GM12878 (cell line): ENCODE measurements at regions not wholly inside any gene's neighbourhood (a gene's known extent, or its start where the extent isn't known, plus 50 kb on each side); places are given as distances from the start of the nearest gene placed in this dataset.

Source experiments
- ATAC-seq: fragments of 200-7000 bp; cut with Tn5 transposase; 3 replicates; pipeline ENCODE4 v1.9.1; 2020; ENCODE audit warnings: mild to moderate bottlenecking, moderate library complexity
- BruUV-seq: library from RNA; stranded (reverse); fragments of 400-500 nt; replicated peaks from 2 replicates; lab custom pipeline; 2021; lab: Mats Ljungman, UMichigan
- CTCF ChIA-PET: fragments of 300-600 bp; sonication (Branson Sonifier 250); formaldehyde crosslinking; extraction: SDS; loops from one replicate; lab custom pipeline; 2021; ENCODE audit warnings: inconsistent platforms; lab: Yijun Ruan, JAX
- POLR2A ChIA-PET: fragments of 350-600 bp; formaldehyde crosslinking; extraction: SDS; loops from one replicate; lab custom pipeline; 2021; ENCODE audit warnings: inconsistent platforms; lab: Charles Lee
- RAD21 ChIA-PET: fragments of 300-600 bp; sonication (Branson Sonifier 250); formaldehyde crosslinking; loops from one replicate; lab custom pipeline; 2023; ENCODE audit warnings: antibody characterized with exemption; ENCODE audit not compliant: unreplicated experiment; lab: Charles Lee
- SMC1A ChIA-PET: fragments of 300-600 bp; sonication (Branson Sonifier 250); formaldehyde crosslinking; loops from one replicate; lab custom pipeline; 2023; ENCODE audit not compliant: unreplicated experiment, uncharacterized antibody; lab: Charles Lee
- DNase-seq: peaks from one replicate; pipeline ENCODE4 v3.0.0-alpha.2; 2011; ENCODE audit warnings: low read depth, low spot score
- FAIRE-seq: peaks from 3 replicates; lab custom pipeline; 2011; peaks lifted over from hg19 to GRCh38; lab: Jason Lieb, UNC
- H2AFZ ChIP-seq: 2 replicates; pipeline ENCODE4 v1.6.0; 2011; ENCODE audit warnings: low read depth, low read length, control low read depth; ENCODE audit not compliant: control insufficient read depth
- H3K27ac ChIP-seq: 2 replicates; pipeline ENCODE4 v1.5.1; 2011; ENCODE audit warnings: control low read depth; ENCODE audit not compliant: control insufficient read depth, insufficient read depth
- H3K27me3 ChIP-seq, 2 experiments: replicated peaks in 1 of 2; 2 replicates each; pipeline versions ENCODE4 v1.6.0 to v1.6.1; 2011; ENCODE audit warnings: low read length in 1 of 2; ENCODE audit not compliant: control insufficient read depth in 2 of 2, insufficient read depth in 2 of 2
- H3K36me3 ChIP-seq, 2 experiments: 2 replicates each; pipeline ENCODE4 v1.5.1; 2011; ENCODE audit warnings: low read length in 1 of 2; ENCODE audit not compliant: control insufficient read depth in 2 of 2, insufficient read depth in 2 of 2
- H3K4me1 ChIP-seq: 2 replicates; pipeline ENCODE4 v1.6.1; 2011; ENCODE audit warnings: mild to moderate bottlenecking, low read length, moderate library complexity, mixed read lengths; ENCODE audit not compliant: control insufficient read depth, insufficient read depth
- H3K4me2 ChIP-seq: 2 replicates; pipeline ENCODE4 v1.6.0; 2011; ENCODE audit warnings: control low read depth; ENCODE audit not compliant: control insufficient read depth, insufficient read depth
- H3K4me3 ChIP-seq: fragments of 200-600 bp; sonication (generic); 2 replicates; pipeline ENCODE4 v1.5.1; 2016
- H3K79me2 ChIP-seq: 2 replicates; pipeline ENCODE4 v1.6.0; 2011; ENCODE audit warnings: low read length; ENCODE audit not compliant: control insufficient read depth, insufficient read depth
- H3K9ac ChIP-seq: 2 replicates; pipeline ENCODE4 v1.8.0; 2011; ENCODE audit warnings: low read length, control low read depth, mixed read lengths; ENCODE audit not compliant: control insufficient read depth, insufficient read depth
- H3K9me3 ChIP-seq: replicated peaks from 3 replicates; pipeline ENCODE4 v1.5.1; 2011; ENCODE audit warnings: mild to moderate bottlenecking, low read length; ENCODE audit not compliant: control insufficient read depth, insufficient read depth
- H4K20me1 ChIP-seq: 2 replicates; pipeline ENCODE4 v1.6.0; 2011; ENCODE audit not compliant: control insufficient read depth, insufficient read depth
- CHD1 ChIP-seq: IDR thresholded peaks from 2 replicates; pipeline ENCODE4 v1.6.1; 2012; ENCODE audit warnings: low read depth, low read length, improper control_type of control experiment
- HDAC6 ChIP-seq: fragments of 200-600 bp; sonication (generic); IDR thresholded peaks from one replicate; pipeline ENCODE4 v1.8.0; 2017; ENCODE audit warnings: antibody characterized with exemption; ENCODE audit not compliant: unreplicated experiment
- KDM1A ChIP-seq: fragments of 200-600 bp; sonication (generic); IDR thresholded peaks from 2 replicates; pipeline ENCODE4 v1.6.1; 2016; ENCODE audit warnings: borderline replicate concordance
- MTA3 ChIP-seq: IDR thresholded peaks from 2 replicates; pipeline ENCODE4 v1.6.1; 2012; ENCODE audit warnings: low read length, inconsistent platforms, borderline replicate concordance
- MXI1 ChIP-seq: fragments of 150-350 bp; IDR thresholded peaks from 2 replicates; pipeline ENCODE4 v1.6.1; 2011; ENCODE audit warnings: low read depth, mild to moderate bottlenecking, inconsistent platforms, low read length, improper control_type of control experiment
- NFXL1 ChIP-seq: fragments of 450-650 bp; IDR thresholded peaks from 2 replicates; pipeline ENCODE4 v1.6.1; 2017; ENCODE audit warnings: antibody characterized with exemption, mild to moderate bottlenecking, borderline replicate concordance
- NR2C1 ChIP-seq: fragments of 450-650 bp; IDR thresholded peaks from 2 replicates; pipeline ENCODE4 v1.6.1; 2017; ENCODE audit warnings: antibody characterized with exemption, mild to moderate bottlenecking, moderate library complexity
- RCOR1 ChIP-seq: conservative IDR thresholded peaks from 2 replicates; pipeline ENCODE4 v1.6.1; 2012; ENCODE audit warnings: low read depth, low read length, improper control_type of control experiment
- RUNX3 ChIP-seq: IDR thresholded peaks from 2 replicates; pipeline ENCODE4 v1.6.1; 2012; ENCODE audit warnings: low read length, inconsistent platforms
- SMAD1 ChIP-seq: fragments of 450-650 bp; IDR thresholded peaks from 2 replicates; pipeline ENCODE4 v1.6.1; 2018; ENCODE audit warnings: mild to moderate bottlenecking, low read depth; ENCODE audit not compliant: partially characterized antibody
- SMAD5 ChIP-seq: IDR thresholded peaks from 2 replicates; pipeline ENCODE4 v1.6.1; 2016; ENCODE audit warnings: antibody characterized with exemption, low read depth
- SP1 ChIP-seq: IDR thresholded peaks from one replicate; pipeline ENCODE4 v1.6.1; 2011; ENCODE audit warnings: low read depth, low read length
- SPI1 ChIP-seq: IDR thresholded peaks from 2 replicates; pipeline ENCODE4 v1.6.1; 2011; ENCODE audit warnings: low read depth, mild to moderate bottlenecking, low read length, moderate library complexity, borderline replicate concordance; ENCODE audit not compliant: insufficient read depth
- SRF ChIP-seq, 2 experiments: IDR thresholded peaks; 2 replicates each; pipeline ENCODE4 v1.6.1; 2011; ENCODE audit warnings: low read depth in 2 of 2, low read length in 2 of 2, mild to moderate bottlenecking in 1 of 2, moderate library complexity in 1 of 2
- WRNIP1 ChIP-seq: IDR thresholded peaks from 2 replicates; pipeline ENCODE4 v1.6.1; 2011; ENCODE audit warnings: low read depth, low read length, improper control_type of control experiment, borderline replicate concordance
- ZBED1 ChIP-seq: IDR thresholded peaks from 2 replicates; pipeline ENCODE4 v1.6.1; 2016; ENCODE audit warnings: borderline replicate concordance
- ZNF207 ChIP-seq: fragments of 450-650 bp; IDR thresholded peaks from 2 replicates; pipeline ENCODE4 v1.6.1; 2014; ENCODE audit warnings: antibody characterized with exemption, mild to moderate bottlenecking, borderline replicate concordance
- ZNF274 ChIP-seq: IDR thresholded peaks from one replicate; pipeline ENCODE4 v1.8.0; 2011; ENCODE audit not compliant: insufficient read length, insufficient read depth
- WGBS: methylation state at CpG from one replicate; pipeline ENCODE4 v1.1.6; 2016; ENCODE audit warnings: low lambda C conversion rate; ENCODE audit not compliant: insufficient replicate concordance, insufficient coverage; ENCODE audit errors: missing lambda C conversion rate; 5-methylcytosine and 5-hydroxymethylcytosine counted together
- in situ Hi-C: fragments of 300-500 bp; cut with MboI; formaldehyde crosslinking; loops from 9 replicates; pipeline ENCODE4 v1.14.3; 2018; ENCODE audit warnings: mixed read lengths
- intact Hi-C: fragments of 100-400 bp; cut with micrococcal nuclease; formaldehyde crosslinking; loops from one replicate; pipeline ENCODE4 v1.14.2; 2022; ENCODE audit not compliant: unreplicated experiment

GRCh38 chr2:220946552-220946951 lies 625.6 kb downstream of the EPHA4 start:
- TF ChIP-seq SP1: no peak
- FAIRE-seq (no peak), DNase-seq (no peak), ATAC-seq (no peak)
- ChIA-PET RAD21 (no interaction called here), SMC1A (no interaction called here), CTCF (no interaction called here), POLR2A (interaction anchor here (0.6 kb wide), 1 partner anchor 27 kb away, joined by 5 read pairs; no protein-coding TSS in a partner anchor)
- BruUV-seq: no TSS peak
- H2AFZ ChIP-seq: no peak overlapping the region
- H3K9ac ChIP-seq: no peak overlapping the region
- H4K20me1 ChIP-seq: no peaks in the 10 kb centered on the region
- no peaks in the 10 kb centered on the region for H3K9me3 ChIP-seq
- in situ Hi-C loops (no loop called here), intact Hi-C loops (no loop called here)
- H3K4me3 ChIP-seq: no peak overlapping the region
- H3K27ac ChIP-seq: no peak overlapping the region
- no peak overlapping the region for H3K4me2 ChIP-seq
- no peaks in the 10 kb centered on the region for H3K79me2 ChIP-seq
- H3K36me3 ChIP-seq: no peaks in the 10 kb centered on the region
- H3K4me1 ChIP-seq: no peaks in the 10 kb centered on the region
- no peaks in the 10 kb centered on the region; a peak in 1 of 4 replicates for H3K27me3 ChIP-seq
- WGBS: 0% methylated on average over 1 of the region's 1 CpG

GRCh38 chr2:220948579-220948978 lies 623.5 kb downstream of the EPHA4 start:
- H2AFZ ChIP-seq: no peak overlapping the region
- RAD21 ChIA-PET: no interaction called here
- BruUV-seq: no TSS peak
- ATAC-seq: no peak
- 6% methylated on average over 4 of the region's 4 CpGs for WGBS
- H3K36me3 ChIP-seq: no peaks in the 10 kb centered on the region
- no peaks in the 10 kb centered on the region for H3K79me2 ChIP-seq
- H3K4me2 ChIP-seq: no peak overlapping the region
- no peak for FAIRE-seq
- DNase-seq: no peak
- no peak for TF ChIP-seq MTA3
- no peak for TF ChIP-seq CHD1
- TF ChIP-seq WRNIP1: no peak
- no peak for TF ChIP-seq RUNX3
- no peak for TF ChIP-seq HDAC6
- TF ChIP-seq ZNF274: no peak
- no peak for TF ChIP-seq KDM1A
- no peak for TF ChIP-seq SMAD5
- no peak for TF ChIP-seq NFXL1
- TF ChIP-seq SRF (IDR thresholded peaks at IDR 0.05; ENCODE audit: low read depth in 2 of 2, low read length in 2 of 2): no peak
- TF ChIP-seq MXI1: no peak
- no peak for TF ChIP-seq NR2C1
- no peak for TF ChIP-seq RCOR1
- no peak for TF ChIP-seq ZNF207
- TF ChIP-seq SMAD1: no peak
- TF ChIP-seq ZBED1: no peak
- no peak for TF ChIP-seq SPI1
- TF ChIP-seq, all 136 proteins: peak for 0
- Histone ChIP-seq H3K4me1 (no peaks in the 10 kb centered on the region), H3K27ac (no peak overlapping the region), H4K20me1 (no peaks in the 10 kb centered on the region), H3K9me3 (no peaks in the 10 kb centered on the region), H3K9ac (no peak overlapping the region), H3K4me3 (no peak overlapping the region), H3K27me3 (no peaks in the 10 kb centered on the region; a peak in 1 of 4 replicates)
- intact Hi-C loops: no loop called here
- ChIA-PET CTCF (no interaction called here), POLR2A (no interaction called here), SMC1A (interaction anchor here (0.8 kb wide), 1 partner anchor 11 kb away, joined by 3 read pairs; no protein-coding TSS in a partner anchor)
- in situ Hi-C loops: no loop called here
